DND-41 (cell line): ENCODE measurements at regions not wholly inside any gene's neighbourhood (a gene's known extent, or its start where the extent isn't known, plus 50 kb on each side); places are given as distances from the start of the nearest gene placed in this dataset.

Experiments used
- ATAC-seq: fragments of 200-7000 bp; cut with Tn5 transposase; 3 replicates; pipeline ENCODE4 v1.9.1; 2021; ENCODE audit warnings: low read depth; ENCODE audit not compliant: insufficient read depth
- DNase-seq: peaks from one replicate; pipeline ENCODE4 v3.0.0-alpha.2; 2020
- H2AFZ ChIP-seq: 2 replicates; pipeline ENCODE4 v1.6.0; 2012; ENCODE audit warnings: low read depth, low read length
- H3K27ac ChIP-seq: 2 replicates; pipeline ENCODE4 v1.5.1; 2012; ENCODE audit warnings: low read length, inconsistent platforms
- H3K27me3 ChIP-seq: fragments of 200-600 bp; sonication (generic); 2 replicates; pipeline ENCODE4 v1.6.0; 2012; ENCODE audit warnings: low read length, mild to moderate bottlenecking, inconsistent platforms; ENCODE audit not compliant: insufficient read depth, poor library complexity
- H3K36me3 ChIP-seq: 2 replicates; pipeline ENCODE4 v1.5.1; 2012; ENCODE audit warnings: low read length, inconsistent platforms; ENCODE audit not compliant: insufficient read depth
- H3K4me1 ChIP-seq: 2 replicates; pipeline ENCODE4 v1.5.1; 2012; ENCODE audit warnings: mild to moderate bottlenecking, low read length; ENCODE audit not compliant: insufficient read depth
- H3K4me2 ChIP-seq: 2 replicates; pipeline ENCODE4 v1.6.0; 2012; ENCODE audit warnings: mild to moderate bottlenecking, moderate library complexity, low read length, inconsistent platforms; ENCODE audit not compliant: insufficient read depth
- H3K4me3 ChIP-seq, 2 experiments: fragments of 200-600 bp in 1 of 2; shearing (Covaris generic) in 1 of 2; 2 replicates each; pipeline ENCODE4 v1.5.1; 2012 to 2016; ENCODE audit warnings: inconsistent platforms in 2 of 2, low read length in 2 of 2, mild to moderate bottlenecking in 2 of 2, low read depth in 1 of 2, moderate library complexity in 1 of 2
- H3K79me2 ChIP-seq: 2 replicates; pipeline ENCODE4 v1.6.0; 2012; ENCODE audit warnings: low read length, inconsistent platforms; ENCODE audit not compliant: insufficient read depth
- H3K9ac ChIP-seq: 2 replicates; pipeline ENCODE4 v1.6.0; 2012; ENCODE audit warnings: low read depth, mild to moderate bottlenecking, inconsistent platforms, low read length, moderate library complexity
- H3K9me3 ChIP-seq: 2 replicates; pipeline ENCODE4 v1.5.1; 2012; ENCODE audit warnings: low read length, moderate library complexity, mild to moderate bottlenecking, inconsistent platforms; ENCODE audit not compliant: insufficient read depth, severe bottlenecking
- H4K20me1 ChIP-seq: 2 replicates; pipeline ENCODE4 v1.6.0; 2012; ENCODE audit warnings: low read length; ENCODE audit not compliant: insufficient read depth
- CTCF ChIP-seq: IDR thresholded peaks from 2 replicates; pipeline ENCODE4 v1.5.1; 2012; ENCODE audit warnings: borderline replicate concordance, low read length, moderate library complexity, mild to moderate bottlenecking; ENCODE audit not compliant: poor library complexity, severe bottlenecking; ENCODE audit errors: extremely low read depth
- EZH2 ChIP-seq: IDR thresholded peaks from 3 replicates; pipeline ENCODE4 v1.6.1; 2012; ENCODE audit warnings: borderline replicate concordance, low read depth, mild to moderate bottlenecking, moderate library complexity, low read length, inconsistent platforms; ENCODE audit not compliant: severe bottlenecking

GRCh38 chr5:114062932-114063867, 298.7 kb upstream of the KCNN2 start:
- Histone ChIP-seq H3K27ac (no peak overlapping the region), H4K20me1 (no peaks in the 10 kb centered on the region), H3K9ac (no peak overlapping the region), H3K36me3 (no peaks in the 10 kb centered on the region), H3K9me3 (no peaks in the 10 kb centered on the region), H3K79me2 (no peaks in the 10 kb centered on the region), H3K4me2 (no peak overlapping the region), H3K4me3 (no peak overlapping the region), H3K27me3 (no peaks in the 10 kb centered on the region), H3K4me1 (no peaks in the 10 kb centered on the region), H2AFZ (no peak overlapping the region)
- DNase-seq (no peak), ATAC-seq (no peak)
- TF ChIP-seq EZH2 (no peak), CTCF (no peak)

- TF ChIP-seq CTCF = no peak
- no peak for TF ChIP-seq EZH2
- no peak for ATAC-seq
- no peak overlapping the region for H3K4me3 ChIP-seq
These were observed 296.0 kb upstream of the KCNN2 start for GRCh38 chr5:114065912-114066311.

GRCh38 chr5:114070093-114070722, 291.7 kb upstream of the KCNN2 start:
- Histone ChIP-seq H3K79me2 (no peaks in the 10 kb centered on the region), H3K4me3 (no peak overlapping the region), H2AFZ (no peak overlapping the region), H3K4me1 (no peaks in the 10 kb centered on the region), H3K4me2 (no peak overlapping the region), H4K20me1 (no peaks in the 10 kb centered on the region), H3K9ac (no peak overlapping the region), H3K27me3 (no peaks in the 10 kb centered on the region), H3K36me3 (no peaks in the 10 kb centered on the region), H3K9me3 (no peaks in the 10 kb centered on the region), H3K27ac (no peak overlapping the region)
- DNase-seq = no peak
- no peak for ATAC-seq
- no peak for TF ChIP-seq CTCF
- no peak for TF ChIP-seq EZH2

More at GRCh38 chr5:114065912-114066311, 296.0 kb upstream of the KCNN2 start:
- H2AFZ ChIP-seq = no peak overlapping the region
- H3K4me2 ChIP-seq = no peak overlapping the region
- no peaks in the 10 kb centered on the region for H3K27me3 ChIP-seq
- H3K27ac ChIP-seq = no peak overlapping the region
- H3K4me1 ChIP-seq = no peaks in the 10 kb centered on the region
- H4K20me1 ChIP-seq = no peaks in the 10 kb centered on the region
- no peaks in the 10 kb centered on the region for H3K79me2 ChIP-seq
- no peaks in the 10 kb centered on the region for H3K9me3 ChIP-seq
- no peak for DNase-seq
- H3K36me3 ChIP-seq = no peaks in the 10 kb centered on the region
- no peak overlapping the region for H3K9ac ChIP-seq
